GM18520 (cell line): ENCODE measurements at regions not wholly inside any gene's neighbourhood (a gene's known extent, or its start where the extent isn't known, plus 50 kb on each side); places are given as distances from the start of the nearest gene placed in this dataset.
"Not testable (repeated sequence)": the region's sequence is repeated elsewhere in the genome, so short reads cannot be mapped to it uniquely, and the experiment has no call there.

ENCODE experiments used
- ATAC-seq: cut with Tn5 transposase; IDR thresholded peaks from one replicate; pipeline ENCODE4 v1.9.1; 2021; ENCODE audit not compliant: unreplicated experiment

DNA sequence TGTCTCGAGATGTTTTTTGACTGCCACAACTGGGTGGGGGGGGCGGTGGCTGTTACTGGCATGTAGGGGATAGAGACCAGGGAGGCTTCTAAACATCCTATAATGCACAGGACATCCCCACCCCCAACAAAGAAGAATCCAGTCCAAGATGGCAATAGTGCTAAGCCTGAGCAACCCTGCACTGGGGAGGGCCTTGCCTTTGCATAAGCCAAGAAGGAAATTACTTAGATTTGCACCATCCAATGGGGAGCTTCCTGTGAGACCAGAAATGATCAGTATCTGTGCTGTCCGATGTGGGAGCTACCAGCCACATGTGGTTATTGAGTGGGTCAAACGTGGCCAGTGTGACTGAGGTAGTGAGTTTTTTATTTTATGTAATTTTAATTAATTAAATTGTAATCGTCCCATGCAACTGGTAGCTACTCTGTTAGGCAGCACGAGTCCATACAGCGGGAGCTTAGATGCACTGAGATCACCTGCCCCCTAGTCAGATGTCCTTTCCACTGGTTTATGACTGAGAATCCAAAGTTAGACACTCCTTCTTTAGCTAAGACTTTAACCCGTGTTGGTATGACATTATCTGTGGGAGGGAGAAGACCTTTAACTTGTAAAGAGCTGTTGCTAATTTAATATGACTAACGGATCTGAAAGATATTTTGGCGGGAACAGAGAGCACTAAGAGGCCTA lies 97.4 kb upstream of the NEDD9 start:
- no peak for ATAC-seq

DNA sequence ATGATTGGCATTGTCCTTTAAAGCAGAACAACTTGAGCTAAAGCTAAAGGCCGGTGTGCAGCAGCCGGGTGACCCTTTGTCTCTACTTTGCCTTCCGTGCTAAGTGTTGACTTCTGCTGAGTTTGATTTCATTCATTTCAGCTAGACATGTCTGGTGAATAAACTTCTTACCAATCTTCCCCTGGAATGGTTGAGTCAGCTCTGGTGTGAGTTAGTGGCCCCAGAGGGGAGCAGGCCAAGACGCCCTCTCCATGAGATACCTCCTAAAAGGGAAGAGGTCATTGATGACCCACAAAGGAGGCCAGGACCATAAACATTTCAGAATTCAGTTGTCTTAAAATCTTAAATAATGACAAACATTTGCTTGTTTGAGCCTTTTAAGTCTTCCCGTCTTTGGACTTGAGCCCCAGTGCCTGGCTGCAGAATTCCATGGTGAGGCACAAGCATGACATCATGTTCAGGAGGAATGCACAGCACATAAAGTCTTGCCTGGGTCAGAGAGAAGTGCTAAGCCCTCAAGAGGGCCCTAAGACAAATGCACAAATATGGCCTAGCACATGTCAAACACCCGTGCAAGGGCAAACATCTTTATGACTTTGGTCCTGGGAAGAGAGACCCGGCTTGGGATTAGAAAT lies 96.3 kb upstream of the NEDD9 start:
- ATAC-seq = no peak

DNA sequence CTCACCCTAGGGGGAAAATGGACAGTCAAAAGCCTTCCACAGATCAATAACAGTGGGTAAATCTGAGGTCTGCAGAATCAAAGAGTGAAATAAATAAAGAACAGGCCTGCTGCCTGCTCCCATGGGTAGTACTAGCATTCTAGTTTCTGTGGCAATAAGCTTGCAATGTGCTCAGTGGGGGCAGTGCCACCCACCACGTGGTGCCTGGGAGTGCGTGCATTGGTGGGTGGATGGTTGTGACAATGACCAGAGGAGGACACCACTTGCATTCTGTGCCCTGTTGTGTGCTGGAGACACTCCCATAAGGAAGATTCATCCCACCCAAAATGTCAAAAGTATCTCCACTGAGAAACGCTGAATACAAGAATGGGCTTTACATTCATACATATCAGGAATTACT lies 95.5 kb upstream of the NEDD9 start:
- ATAC-seq = no peak

DNA sequence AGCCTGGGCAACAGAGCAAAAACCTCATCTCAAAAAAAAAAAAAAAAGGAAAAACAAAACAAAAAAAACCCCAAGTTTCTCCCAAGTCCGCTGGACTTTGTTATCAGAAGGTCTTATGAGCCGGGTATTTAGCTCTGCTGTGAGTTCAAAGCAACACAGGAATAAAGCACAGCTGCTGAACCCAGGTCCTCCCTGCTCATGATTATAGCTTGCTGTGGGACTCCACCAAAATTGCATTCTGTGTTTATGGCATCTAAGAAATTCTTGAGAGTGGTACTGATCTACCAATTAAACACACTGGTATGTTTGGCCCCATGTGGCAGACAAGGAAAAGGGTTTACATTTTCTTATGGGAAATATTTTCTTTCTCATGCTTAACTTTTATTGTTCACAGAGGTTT lies 93.6 kb upstream of the NEDD9 start:
- no peak for ATAC-seq

DNA sequence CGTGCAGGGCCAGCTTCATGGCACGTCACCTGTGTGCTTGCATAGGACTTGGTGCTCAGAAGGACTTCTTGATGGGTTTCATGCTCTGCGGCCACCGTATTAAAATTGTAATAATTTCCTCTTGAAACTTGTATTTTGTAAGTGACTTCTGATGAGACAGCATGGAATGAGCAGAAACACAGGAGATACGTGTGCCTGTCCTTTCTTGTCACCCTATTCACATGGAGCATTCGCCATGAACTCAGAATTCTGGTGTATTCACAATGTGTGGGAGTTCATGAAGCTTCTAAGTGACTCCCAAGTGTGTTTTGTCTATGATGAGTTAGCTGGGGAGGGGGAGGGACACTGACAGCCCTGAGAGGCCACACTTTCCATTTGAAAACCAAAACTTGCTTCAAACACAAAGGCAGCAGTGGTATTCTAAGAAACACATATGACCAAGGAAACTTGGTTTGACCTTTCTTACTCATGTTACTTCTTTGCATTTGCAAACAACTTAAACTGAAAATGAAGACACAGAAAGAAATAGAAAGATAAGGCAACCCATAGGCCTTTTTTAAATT lies 92.1 kb upstream of the NEDD9 start:
- peak; percentile 72 for ATAC-seq

DNA sequence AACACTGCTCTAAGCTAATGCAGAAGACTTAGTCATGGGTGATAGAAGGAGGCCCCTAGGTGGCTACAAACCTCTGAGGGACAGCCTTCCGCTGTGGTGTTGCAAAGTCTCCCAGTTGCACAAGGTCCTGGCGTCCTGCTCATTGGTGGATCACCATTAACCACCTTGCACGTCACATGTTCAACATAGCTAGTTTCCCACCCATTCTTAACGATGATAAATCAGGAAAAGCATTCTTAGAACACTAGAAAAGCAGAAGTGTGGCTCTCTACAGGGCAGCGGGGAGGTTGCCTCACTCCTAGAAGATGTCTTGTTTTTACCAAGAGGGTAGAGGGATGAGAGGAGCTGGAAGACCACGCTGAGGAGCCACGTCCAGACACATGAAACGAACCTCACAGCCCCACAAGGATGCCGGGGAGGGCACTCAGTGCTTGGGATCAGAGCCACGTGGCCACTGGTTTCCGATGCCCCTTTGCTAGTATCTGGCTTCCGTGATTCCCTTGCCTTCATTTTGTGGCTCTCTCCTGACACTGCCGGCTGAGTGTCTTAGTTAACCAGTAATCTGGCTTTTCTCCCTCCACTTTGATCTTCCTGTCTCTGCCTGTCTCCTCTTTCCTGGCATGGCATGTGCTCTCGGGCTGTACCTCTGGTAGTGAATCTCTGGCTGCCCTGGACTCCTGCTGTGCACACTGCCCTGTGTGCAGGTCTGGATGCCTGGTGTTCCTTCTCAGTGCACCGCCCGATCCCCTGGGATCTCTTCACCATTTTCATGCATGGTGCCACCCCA lies 91.4 kb upstream of the NEDD9 start:
- ATAC-seq = no peak

DNA sequence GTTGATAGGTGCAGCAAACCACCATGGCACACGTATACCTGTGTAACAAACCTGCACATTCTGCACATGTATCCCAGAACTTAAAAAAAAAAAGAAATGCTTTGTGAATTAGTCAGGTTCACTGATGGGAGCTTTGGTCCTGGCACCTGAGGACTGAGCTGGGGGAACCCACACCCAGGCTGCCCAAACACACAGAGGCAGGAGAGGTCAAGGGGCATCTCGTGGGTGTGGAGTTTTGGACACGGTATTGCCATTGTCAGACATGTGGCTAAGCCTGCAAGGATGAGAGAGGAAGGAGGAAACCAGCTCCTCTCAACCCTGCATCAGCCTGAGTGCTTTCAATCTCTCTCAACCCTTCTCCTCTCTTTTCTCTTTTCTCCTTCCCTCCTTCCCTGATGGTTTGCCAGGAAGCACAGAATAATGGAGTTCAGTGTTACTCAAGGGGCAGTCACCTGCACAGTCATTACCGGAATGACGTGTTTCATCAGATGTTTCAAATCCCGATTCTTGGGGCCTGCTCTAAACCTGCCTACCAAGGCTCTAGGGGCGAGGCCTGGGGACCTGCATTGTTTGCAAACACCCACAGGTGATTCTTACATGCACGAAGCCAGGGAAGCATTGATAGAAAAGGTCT lies 89.9 kb upstream of the NEDD9 start:
- ATAC-seq = no peak

DNA sequence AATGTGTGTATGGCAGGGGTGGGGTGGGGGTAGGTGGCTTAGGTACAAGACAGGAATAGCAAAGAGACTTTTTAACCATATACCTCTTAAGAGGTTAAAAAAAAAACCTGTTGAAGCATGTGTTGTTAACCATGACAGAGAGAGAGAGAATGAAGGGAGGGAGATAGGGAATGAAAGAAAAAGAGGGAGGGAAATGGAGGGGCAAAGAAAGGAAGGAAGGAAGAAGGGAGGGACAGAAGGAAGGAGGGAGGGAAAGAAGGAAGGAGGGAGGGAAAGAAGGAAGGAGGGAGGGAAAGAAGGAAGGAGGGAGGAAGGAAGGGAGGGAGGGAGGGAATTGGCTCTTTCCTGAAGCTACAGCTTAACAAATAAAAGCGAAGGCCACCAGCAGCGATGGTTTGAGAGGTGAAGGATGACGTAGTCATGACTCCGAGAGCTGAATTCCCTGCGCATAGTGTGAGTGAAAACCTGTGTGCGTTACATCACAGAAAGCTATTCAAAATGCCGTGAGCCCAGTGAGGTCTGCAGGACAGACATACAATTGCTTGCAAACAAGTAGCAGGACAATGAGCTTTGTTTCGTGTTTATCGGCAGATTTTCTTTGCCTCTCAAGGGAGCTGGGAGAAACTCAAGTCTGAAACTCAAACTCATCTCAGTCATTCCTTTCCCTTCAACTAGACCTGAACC lies 88.6 kb upstream of the NEDD9 start:
- ATAC-seq = no peak

DNA sequence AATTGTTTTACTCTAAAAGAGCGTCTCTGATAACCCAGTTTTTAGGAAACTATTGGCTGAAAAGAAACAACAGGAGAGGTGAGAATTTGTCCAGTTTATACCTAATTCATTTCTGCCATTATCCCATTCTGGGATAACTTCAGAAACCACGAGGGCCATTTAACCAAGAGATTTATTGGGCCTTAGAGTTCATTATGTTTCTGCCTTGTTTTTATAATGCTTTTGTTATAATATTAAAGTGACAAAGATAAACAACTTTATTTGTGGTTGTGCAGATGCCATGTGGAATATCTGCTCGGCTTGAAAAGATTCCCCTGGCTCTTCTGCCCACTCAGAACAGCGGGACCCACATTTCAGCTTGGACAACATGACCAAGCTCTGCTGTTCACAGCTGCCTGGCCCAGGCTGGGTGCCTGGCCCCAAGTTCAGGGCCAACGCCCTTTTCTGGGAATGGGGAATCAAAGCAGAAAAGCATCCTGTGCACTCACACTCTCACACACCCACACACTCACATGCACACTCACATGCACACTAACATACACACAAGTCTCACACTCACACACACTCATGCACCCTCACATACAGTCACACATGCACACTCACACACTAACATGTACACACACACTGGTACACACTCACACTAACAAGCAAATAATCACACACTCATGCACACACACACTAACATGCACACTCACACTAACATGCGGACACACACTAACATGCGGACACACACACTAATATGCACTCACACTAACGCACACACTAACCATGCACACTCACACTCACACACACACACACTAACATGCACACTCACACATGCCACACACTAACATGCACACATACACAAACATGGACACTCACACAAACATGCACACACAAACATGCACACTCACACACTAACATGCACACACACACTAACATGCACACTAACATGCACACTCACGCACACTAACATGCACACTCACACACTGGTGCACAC lies 86.7 kb upstream of the NEDD9 start:
- ATAC-seq = no peak

DNA sequence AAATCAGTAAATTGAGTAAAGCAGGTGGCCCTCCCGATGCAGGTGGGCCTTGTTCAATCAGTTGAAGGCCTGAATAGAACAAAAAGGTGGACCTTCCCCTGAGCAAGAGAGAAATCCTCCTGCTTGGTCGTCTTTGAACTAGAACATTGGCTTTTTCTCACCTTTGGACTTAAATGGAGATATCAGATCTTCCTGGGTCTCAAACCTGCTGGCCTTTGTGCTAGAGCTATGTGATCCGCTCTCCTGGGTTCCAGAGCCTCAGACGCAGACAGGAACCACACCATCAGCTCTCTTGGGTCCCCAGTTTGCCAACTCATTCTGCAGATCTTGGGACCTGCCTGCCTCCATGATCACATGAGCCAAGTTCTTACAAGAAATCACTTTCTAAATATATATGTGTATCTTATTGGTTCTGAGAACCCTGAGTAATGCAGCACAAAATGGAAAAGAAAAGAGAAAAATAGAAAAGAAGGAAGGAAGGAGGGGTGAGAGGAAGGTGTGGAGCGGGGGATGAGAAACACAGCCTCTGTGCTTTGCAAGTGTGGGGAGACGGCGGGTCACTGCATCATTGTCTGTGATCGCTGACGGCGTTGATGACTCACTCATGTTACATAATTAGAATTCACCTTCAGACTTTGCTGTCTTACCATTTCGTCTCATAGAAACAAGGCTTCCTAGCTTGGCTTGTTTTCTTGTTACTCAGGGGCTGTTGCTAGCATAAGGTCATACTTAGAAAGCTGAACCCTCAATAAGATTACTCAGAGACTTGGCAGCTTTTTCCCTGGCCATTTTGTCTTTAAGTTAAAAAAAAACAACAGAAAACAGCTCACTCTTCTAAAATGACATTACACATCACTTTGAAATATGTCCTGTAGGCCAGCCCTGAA lies 85.7 kb upstream of the NEDD9 start:
- peak; percentile 74 for ATAC-seq

DNA sequence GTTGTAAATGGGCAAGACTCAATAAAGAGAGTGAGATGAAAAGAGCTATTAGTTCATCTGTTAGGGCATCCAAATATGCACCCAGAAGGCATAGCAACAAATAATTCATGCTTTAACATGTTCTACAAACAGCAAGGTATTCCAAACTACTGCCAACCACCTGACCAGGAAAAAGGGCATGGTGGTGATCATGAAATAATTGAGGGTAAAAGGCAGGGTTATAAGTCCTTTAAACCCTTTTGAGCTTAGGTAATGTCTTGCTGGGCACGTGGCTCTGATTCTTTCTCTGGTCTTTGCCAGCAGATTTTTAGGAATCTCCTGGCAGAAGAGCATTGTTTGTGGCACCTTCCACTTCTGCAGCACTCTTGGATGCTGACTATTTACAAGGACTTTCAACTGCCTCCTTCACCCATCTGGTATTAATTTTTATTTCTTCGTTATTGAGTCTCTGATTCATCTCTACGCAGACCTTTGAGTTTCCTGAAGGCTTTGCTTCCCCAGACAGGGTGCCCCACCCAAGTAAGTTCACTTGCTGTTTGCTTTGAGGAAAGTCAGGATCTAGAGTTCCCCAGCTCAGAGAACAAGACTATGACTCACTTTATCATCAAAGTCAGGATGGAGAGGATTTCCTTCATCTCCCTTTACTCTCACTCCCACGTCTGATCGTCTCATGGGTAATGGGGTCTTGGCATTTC lies 83.4 kb upstream of the NEDD9 start:
- ATAC-seq = no peak

DNA sequence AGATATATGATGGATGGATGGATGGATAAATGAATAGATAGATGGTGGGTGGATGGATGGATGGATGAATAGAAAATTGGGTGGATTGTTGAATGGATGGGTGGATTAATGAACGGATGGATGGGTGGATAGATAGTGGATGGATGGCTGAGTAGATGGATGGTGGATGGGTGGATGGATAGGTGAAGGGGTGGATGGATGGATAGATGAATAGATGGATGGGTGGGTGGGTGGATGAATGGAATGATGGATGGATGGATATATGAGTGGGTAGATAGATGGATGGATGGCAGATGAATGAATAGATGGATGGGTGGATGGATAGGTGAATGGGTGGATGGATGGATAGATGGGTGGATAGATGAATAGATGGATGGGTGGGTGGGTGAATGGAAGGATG lies 80.7 kb upstream of the NEDD9 start:
- ATAC-seq = no peak

DNA sequence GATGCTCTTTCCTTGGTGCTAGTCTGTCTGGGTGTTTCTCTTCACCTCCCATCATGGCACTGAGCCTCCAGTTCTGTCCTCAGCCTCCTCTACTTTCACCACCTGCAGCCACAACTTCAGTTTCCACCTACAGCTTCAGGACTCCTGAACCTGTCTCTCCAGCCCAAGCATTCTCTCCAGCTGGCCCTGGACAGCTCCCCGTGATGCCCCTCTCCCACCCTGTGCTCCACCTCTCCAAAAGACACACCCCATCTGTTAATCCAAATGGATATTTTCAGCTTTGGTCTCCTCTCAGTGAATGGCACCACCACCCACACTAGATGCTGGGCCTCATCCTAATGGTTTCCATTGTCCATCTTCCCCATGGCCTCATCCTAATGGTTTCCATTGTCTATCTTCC lies 79.5 kb upstream of the NEDD9 start:
- ATAC-seq = no peak

DNA sequence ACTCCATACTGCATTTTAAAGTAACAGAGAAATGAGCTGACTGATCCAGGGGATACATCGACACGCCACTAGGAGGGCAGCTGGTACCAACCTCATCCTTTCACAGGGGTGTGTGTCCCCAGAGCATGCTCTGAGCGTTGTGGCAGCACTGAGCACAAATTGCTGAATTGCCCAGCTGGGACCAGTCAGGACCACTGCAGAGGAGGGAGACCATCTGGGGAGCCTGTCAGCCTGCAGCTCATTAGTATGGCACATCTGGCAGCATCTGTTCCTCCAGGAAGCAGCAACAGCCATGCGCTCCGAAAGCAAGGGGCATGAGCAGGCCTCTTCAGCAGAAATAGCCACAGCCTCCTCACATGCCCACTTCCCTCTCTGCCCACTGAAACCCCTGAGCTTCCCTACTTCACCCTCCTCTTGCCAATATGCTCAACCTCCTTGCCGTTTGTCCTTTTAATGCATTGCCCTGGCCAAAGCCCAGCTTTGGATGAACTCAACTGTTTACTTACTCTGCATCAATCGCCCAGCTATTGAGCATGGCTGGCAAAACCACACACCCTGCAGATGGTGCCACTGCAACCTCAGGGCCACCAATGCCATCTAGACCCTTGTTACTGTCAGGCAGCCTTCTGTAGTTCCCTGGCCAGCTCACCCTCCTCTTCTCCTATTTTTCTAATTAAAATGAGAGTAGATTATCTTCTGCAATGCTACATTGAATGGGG lies 77.6 kb upstream of the NEDD9 start:
- no peak for ATAC-seq

DNA sequence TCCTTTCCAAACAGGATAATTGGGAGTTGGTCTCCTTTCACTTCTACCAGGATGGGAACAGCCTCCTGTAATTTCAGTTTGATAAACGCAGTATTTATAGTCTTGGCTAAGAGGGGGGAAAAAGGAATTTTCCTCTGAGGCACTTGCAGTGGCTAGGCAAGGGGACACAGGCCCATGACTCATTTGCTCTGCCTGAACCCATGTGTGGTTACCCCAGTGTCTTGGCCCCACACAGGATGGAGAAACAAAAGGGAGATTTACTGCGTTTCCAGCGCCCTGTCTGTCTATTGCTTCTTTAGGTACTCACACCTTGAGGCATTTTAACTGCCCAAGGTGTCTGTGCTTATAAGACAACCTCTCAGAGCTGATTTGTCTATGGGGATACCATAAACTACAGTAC lies 74.8 kb upstream of the NEDD9 start:
- ATAC-seq = no peak

DNA sequence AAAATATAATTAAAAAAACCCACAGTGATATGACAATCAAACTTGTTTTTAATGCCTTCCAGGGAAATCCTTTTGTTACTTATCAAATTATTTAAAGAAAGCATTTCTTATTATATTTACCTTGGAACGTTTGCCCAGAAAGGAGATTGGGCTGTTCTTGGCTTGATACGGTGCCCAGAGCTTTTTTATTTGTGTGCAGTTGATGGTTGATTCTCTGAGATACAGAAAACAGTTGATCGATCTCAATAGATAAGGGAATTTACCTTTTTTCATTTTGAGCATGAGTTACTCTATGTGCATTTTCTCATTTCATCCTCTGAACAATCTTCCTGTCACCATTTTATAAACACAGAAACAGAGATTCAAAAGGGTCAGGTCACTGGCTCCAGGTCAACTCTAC lies 72.5 kb upstream of the NEDD9 start:
- no peak for ATAC-seq

DNA sequence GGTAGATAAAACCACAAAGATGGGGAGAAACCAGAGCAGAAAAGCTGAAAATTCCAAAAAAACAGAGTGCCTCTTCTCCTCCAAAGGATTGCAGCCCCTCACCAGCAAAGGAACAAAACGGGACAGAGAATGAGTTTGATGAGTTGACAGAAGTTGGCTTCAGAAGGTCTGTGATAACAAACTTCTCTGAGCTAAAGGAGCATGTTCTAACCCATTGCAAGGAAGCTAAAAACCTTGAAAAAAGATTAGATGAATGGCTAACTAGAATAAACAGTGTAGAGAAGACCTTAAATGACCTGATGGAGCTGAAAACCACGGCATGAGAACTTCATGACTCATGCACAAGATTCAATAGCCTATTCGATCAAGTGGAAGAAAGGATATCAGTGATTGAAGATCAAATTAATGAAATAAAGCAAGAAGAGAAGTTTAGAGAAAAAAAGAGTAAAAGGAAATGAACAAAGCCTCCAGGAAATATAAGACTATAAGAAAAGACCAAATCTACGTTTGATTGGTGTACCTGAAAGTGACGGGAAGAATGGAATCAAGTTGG lies 67.5 kb upstream of the NEDD9 start:
- not testable (repeated sequence) for ATAC-seq
